DMS 273 (cell line): ENCODE measurements at regions not wholly inside any gene's neighbourhood (a gene's known extent, or its start where the extent isn't known, plus 50 kb on each side); places are given as distances from the start of the nearest gene placed in this dataset.
"Not testable (repeated sequence)": the region's sequence is repeated elsewhere in the genome, so short reads cannot be mapped to it uniquely, and the experiment has no call there.

ENCODE experiments used
- DNase-seq: peaks from one replicate; lab custom pipeline; 2025; ENCODE audit not compliant: unreplicated experiment; lab: John Stamatoyannopoulos, UW

DNA sequence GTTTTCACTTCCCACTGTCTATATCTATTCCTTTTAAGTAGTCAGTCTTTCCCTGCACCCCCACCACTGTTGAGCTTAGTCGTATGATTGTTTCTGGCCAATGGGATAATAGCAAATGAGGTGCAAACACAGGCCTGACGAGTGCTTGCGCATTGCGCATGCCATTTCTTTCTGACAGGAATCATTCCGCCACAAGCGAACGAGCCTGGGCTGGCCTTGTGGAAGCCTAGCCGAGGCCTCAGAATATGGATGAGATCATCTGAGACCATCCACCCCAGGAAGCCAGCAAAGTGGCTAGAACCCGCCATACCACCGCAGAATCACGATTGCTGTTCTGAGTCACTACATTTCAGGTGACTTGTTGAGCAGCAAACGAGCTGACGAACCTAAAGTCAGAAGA lies 52.2 kb upstream of the PRL start:
- no peak for DNase-seq

DNA sequence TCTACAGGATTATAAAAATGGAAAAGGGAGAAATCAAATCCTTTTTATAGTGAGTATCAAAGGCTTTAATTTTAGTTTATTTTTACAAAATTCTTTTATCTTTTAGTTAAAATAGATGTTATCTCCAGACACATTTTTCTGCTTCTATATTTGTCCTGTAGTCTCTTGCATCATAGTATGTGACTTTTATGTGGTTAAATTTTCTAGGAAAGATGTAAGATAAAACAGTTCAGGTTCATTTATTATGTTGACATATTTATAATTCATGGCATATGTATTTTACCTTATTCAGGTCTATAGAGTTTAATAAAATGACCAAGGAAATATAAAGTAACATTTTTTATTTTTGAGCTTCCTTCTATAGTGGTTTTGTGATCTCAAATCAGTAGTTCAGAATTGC lies 52.7 kb upstream of the PRL start:
- no peak for DNase-seq

DNA sequence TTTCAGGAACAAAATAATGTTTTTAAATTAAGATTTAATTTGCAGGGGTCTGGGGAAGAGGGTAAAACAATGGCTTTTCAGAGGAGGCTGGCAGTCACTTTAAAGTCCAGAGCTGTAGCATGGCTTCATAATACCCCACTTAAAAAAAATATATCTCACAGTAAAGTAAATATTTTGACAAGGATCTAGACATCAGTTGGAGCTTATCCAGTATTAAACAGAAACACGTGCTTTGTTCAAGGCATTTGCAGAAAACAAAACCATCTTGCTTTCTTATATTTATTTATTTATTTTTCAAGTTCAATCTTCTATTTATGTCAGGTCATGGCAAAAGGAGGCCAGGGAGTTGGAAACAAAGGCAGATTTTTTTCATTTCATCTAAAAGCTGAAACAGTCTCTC lies 53.3 kb upstream of the PRL start:
- DNase-seq: no peak

DNA sequence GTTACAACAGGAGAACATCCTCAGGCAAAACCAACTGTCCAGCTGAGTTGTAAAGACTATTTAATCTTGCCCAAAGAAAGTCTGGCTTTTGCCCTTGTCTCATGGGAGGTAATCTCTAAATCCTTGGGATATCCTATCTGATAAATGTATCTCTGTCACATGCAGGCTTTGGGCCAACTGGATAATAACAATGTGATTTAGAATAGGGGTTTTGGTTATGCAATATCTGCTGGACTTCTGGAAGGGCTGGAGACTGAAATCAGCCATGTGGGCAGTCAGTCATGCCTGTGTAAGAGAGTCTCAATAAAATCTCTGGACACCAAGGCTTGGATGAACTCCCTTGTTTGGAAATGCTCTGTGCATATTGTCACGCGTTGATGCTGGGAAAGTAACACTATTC lies 56.3 kb upstream of the PRL start:
- DNase-seq: no peak

DNA sequence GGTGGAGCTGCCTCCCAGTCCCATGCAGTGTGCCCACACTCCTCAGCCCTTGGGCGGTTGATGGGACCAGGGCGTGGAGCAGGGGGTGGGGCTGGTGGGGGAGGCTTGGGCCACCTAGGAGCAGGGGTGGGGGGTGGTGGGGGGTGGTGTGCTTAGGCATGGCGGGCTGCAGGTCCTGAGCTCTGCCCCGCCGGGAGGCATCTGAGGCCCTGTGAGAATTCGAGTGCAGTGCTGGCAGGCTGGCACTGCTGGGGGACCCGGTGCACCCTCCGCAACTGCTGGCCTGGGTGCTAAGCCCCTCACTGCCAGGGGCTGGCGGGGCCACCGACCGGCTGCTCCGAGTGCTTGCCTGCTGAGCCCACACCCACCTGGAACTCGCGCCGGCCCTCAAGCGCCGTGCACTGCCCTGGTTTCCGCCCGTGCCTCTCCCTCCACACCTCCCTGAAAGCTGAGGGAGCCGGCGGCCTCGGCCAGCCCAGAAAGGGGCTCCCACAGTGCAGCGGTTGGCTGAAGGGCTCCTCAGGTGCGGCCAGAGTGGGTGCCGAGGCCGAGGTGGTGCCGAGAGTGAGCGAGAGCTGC lies 59.6 kb upstream of the PRL start:
- no peak for DNase-seq

DNA sequence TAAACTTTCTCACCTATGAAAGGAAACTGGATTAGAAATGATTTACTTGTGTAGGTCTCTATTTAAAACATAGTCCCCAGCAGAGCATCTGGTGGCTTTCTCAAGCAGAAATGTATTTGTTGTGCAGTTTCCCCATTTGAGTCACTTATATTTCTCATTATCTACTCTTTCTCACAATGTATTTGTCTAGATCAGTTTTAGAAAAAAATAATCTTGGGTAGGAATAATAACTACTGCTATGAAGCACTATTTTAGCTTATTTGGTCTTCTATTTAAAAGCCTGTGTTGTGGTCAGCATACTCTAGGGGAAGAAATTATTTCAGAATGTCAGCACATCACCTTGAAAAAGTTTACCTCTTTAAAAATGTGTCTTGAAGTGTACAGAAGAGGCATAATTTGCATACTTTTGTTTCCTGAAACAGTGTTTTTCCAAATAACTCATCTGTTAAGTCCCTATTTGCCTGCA lies 60.9 kb upstream of the PRL start:
- no peak for DNase-seq

DNA sequence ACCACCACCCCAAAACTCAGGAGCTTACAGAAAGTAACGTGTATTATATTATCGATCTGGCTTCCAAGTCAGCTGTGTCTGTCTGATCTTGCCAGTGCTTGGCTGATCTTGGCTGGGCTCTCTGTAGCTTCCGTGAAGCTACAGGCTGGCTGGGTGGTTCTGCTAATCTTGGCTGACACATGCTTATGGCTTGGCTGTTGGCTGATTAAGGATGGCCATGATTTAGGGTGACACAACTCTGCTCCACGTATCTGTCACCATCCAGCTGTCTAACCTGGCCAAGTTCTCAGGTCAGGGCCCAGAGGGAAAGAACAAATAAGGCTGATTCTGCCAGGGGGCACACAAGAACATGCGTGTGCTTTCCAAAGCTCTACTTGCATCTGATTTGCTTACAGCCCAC lies 64.7 kb upstream of the PRL start:
- DNase-seq: no peak

DNA sequence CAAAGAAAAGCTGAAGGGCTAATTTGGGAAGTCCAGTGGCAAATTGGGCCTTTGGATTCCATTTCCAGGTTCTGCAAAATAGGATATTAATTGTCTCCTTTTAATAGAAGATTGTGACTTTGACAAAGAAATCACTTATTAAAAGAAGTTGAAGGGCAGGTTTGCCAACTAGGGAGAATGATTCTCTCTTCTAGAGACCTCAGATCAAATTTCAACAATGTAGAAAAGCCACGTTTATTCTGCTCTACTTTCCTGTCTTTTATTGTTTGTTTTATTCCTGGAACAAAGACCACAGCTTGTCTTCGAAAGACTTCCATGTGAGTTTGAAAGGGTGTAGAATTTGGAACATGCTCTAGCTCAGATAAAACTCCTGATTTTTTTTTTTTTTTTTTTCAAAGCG lies 65.5 kb upstream of the PRL start:
- no peak for DNase-seq

DNA sequence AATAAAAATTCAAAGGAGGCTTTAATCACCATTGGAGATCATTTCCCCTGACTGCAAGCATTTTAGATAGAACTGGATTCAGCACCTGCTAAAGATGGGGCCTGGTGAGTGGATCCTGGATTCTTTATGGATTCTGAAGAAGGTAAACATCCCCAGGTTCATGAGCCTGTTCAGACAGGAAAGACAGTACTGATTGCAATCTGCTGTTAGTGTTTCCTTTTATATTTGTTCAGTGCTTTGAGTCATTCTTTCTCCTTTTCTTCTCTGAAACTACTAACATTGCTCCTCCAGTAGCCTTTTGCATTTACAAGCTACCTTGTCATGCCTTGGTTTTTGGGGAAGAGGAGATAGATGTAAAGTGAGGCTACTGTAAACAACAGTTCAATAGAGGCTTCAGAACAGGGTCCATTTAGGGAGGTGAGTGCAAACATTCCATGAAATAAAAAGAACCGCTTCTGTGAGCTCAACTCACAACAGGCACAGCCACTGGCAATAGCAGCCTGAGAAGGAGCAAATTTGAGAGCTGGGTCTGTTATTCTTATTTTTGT lies 66.4 kb upstream of the PRL start:
- DNase-seq: no peak

DNA sequence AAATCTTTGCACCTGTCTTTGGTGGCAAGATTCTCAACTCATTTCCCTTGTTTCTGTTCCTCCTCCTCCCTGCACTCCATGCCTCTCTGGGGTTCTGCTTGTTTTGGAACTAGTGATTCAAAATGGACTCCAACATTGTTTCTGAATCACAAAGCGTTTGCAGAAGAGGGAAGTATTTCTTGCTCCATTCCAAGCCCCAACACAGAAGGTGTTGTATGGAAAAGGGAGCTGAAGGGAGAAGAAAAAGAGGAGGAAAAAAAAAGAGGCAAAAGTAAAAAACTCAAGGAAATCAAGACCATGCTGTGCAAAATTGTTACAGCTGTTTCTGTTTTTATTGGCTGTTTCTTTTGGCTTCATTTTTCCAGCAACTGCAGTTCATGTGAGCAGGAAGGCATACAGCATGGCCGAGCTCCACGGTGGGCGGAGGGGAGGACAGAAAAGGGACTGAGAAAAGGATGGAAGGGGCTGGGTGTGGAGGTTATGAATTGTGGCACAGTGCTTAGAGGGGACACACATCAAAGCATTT lies 66.9 kb upstream of the PRL start:
- DNase-seq: no peak

DNA sequence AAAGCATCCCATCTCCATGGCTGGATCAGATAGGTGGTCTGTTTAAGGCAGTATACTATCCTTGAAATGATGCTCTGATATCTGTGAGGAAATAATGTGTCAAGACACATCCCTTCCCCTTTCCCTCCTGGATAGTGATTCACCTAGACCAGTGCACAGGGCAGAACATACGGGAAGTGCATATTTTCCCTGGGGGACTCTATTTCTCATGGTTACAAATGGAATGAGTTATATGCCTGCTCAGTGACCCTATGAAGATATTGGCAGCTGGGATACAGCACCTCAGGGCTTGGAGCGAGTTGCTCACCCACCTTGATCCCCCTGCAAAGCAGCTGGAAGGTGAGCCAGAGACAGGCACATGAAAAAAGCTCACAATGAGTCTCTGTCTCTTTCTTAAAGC lies 67.5 kb upstream of the PRL start:
- no peak for DNase-seq

DNA sequence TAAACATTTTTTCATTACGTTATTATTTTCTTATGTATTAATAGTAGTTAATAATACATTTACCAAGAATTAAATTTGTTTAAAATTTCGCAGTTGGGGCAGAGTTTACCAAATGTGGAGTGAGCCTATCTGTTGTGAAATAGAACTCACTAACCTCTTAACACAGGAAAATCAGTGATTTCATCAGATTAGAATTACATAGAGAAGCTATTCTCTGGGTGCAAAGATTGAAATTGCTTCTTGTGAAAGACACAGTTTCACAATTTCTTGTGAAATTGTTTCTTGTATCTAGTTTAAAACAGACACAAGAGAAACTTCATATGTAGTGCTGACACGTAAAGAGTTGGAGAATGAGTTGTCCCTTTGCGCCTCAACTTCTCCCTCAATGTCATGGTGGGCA lies 69.4 kb upstream of the PRL start:
- no peak for DNase-seq

DNA sequence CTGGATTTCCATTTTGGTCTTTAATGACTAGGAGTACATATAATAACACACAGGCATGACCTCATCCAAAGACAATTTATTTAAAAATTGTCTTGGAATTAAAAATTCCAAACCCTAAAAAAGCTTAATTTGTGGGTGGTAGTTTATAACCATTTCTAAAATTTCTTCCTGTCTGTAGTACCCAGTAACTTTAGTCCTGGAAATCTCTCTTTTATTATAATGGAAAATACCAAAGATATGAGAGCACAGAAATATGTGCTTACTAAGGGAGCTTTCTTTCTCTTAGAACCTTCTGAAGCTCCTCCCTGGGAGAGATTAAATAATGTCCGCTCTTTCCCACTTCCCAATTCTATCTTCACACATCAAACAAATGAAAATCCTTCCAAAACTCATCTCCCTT lies 70.5 kb upstream of the PRL start:
- DNase-seq: no peak

DNA sequence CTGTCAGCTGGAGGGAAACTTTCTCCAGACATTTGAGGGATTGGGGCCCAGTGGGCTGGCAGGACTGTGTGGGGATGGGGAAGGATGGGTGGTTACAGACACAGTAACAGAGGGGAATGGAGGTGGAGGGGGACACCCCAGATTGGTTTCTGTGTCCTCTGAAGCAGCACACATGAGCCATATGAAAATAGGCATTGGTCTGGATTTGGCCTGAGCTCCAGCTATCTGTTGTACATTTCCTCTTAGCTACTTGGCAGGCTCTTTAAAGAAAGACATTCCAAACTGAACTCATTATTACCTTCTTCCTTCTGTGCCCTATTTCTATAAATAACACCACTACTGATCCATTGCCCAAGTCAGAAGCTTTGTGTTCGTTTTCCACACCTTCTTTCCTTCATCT lies 72.0 kb upstream of the PRL start:
- no peak for DNase-seq

DNA sequence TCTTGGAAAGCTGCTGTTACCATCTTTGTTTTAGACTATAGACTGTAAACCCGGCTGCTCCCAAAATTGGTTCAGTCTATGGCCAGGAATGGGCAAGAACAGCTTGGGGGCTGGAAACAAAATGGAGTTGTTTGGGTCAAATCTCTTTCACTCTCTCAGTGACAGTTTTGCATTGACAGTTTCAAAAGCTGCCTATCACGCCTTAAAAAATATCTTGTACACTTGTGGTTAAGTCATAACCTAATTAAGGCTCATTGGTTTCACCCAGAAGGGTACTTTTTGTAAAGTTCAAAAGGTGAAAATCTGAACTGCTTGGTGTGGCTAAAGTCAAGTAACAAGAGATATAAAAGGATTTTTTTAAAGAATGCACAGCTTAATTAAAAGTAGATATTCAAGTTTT lies 76.1 kb upstream of the PRL start:
- no peak for DNase-seq

DNA sequence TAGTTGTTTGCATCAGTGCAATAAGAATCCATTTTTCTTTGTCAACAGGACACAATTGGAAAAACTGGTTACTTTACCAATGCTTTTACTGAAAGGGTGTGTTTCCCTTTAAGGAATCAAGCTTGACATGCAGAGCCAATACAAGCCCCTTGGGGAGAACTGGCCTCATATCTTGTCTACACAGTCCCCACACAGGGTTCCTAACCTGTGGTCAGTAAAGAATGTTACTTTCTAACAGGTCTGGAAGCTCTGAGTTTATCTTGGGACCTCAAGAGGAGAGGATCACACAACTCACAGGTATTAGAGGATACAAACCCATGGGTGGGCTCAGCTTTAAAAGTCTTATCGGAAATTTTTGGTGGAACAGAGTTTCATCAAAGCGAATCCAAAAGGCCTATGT lies 78.1 kb upstream of the PRL start:
- not testable (repeated sequence) for DNase-seq

DNA sequence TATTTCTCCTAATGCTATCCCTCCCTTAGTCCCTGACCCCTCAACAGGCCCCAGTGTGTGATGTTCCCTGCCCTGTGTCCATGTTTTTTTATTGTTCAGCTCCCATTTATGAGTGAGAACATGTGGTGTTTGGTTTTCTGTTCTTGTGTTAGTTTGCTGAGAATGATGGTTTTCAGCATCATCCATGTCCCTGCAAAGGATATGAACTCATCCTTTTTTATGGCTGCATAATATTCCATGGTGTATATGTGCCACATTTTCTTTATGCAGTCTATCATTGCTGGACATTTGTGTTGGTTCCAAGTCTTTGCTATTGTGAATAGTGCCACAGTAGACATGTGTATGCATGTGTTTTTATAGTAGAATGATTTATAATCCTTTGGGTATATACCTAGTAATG lies 79.5 kb upstream of the PRL start:
- not testable (repeated sequence) for DNase-seq

DNA sequence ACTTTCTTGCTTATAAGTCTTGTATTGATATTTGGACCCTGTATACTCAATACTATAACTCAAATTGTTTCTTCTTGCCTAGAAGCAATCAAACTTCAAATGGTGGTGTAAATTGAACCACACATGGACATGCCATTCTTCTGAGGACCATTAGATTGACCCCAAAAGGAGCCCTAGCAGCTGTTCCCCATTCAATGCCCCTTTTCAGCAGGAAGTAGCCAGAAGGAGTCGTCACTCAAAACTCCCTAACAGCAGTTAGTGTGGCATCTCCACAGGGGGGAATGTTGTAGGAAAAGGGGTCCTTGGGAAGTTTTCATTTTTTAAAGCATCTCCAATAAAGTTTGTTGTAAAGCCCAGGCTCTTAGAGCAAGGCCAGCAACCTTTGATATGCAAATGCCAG lies 81.7 kb upstream of the PRL start:
- not testable (repeated sequence) for DNase-seq

DNA sequence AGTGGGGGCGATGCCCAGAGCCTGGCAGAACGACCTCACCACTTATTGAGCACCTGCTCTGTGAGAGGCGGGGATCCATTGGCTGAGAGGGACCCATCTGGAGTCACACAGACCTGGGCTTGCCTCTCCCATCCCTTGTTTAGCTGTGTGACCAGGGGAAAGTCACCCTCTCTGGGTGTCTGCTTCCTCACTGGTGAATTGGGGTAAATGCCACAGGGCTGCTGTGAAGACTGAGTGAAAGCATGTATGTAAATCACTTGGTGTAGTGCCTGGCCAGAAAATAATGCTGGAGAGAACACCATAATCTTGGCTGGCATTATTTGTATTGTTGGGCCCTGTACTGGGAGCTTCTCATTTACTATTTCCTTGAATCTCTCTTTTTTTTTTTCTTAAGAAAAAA lies 83.4 kb upstream of the PRL start:
- no peak for DNase-seq

DNA sequence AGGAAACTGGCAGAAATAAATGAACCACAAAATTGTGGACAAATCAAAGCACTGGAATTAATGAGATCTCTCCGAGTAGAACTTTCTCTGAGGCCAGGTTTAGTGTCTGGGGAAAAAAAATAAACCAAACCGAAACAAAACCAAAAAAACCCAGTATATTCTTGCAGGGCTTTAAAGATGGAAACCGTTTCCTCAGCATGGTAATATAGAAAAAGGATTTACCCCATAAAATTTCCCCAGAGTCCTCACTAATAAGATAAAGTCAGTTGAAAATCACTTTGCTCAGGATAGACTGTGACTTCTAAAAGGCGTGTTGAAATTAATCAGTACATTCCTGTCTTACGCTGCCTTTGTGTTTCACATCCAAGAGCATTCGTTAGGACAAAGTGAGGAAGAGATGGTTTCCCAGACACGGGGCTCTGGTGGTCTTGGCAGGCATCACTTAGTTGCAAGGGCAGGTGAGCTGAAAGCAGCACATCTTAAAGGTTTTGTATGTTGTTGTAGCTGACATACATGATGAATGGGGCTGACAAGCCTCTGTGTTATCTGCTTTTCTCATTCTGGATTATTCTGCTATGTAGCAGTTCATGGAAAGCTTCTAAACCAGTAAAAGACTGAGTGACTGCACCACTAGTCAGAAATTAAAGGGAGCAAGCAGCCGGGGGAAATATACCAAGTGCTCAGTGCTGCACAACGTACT lies 85.2 kb upstream of the PRL start:
- DNase-seq: no peak

DNA sequence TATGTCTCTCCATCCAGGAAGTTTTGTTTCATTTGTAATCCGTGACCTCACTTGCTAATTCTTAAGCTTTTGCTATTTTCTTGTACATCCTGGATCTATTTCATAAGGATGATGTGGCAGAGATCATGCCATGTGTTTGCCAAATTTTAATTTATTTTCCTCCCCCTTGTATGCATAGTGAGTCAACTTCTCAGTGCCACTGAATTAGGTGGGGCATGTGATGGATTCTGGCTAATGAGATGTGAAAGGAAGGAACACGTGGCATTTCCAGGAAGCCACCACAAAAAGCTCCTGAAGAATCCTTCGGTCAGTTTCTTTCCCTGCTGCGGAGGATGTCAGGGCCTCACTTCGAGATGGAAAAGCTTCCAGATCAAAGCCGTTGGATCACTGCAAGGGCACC lies 86.2 kb upstream of the PRL start:
- DNase-seq: no peak

DNA sequence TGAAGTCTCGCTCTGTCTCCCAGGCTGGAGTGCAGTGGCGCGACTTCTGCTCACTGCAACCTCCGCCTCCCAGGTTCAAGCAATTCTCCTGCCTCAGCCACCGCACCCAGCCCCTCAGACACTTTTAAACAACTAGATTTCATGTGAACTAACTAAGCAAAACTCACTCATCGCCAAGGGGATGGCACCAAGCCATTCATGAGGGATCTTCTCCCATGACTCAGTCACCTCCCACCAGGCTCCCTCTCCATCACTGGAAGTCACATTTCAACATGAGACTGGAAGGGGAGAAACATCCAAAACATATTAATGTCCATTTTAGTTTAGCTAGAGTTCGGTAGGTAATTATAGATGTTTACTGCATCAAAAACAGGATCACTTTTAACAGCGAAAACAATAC lies 95.9 kb upstream of the PRL start:
- no peak for DNase-seq

DNA sequence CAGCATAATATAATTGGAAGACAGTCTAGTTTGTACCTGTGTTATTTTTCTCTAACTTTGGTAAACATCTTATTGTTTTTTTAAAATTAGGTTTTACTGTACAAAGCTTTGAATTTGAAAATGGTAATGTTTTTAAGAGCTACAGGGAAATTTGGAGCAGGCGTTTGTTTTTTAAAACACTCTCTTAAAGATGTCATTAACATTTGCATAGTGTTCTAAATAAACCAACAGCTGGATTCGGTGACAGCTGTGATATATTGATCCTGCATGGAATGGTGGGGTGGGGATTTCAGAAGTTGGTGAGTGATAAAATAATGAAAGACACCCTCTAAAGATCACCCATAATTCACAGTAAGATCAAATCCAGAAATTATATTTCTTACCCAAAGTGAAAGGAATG lies 97.9 kb upstream of the PRL start:
- no peak for DNase-seq
